ENCODE measurements at regions not wholly inside any gene's neighbourhood (a gene's known extent, or its start where the extent isn't known, plus 50 kb on each side); places are given as distances from the start of the nearest gene placed in this dataset.
"Not testable (repeated sequence)": the region's sequence is repeated elsewhere in the genome, so short reads cannot be mapped to it uniquely, and the experiment has no call there.

DNA sequence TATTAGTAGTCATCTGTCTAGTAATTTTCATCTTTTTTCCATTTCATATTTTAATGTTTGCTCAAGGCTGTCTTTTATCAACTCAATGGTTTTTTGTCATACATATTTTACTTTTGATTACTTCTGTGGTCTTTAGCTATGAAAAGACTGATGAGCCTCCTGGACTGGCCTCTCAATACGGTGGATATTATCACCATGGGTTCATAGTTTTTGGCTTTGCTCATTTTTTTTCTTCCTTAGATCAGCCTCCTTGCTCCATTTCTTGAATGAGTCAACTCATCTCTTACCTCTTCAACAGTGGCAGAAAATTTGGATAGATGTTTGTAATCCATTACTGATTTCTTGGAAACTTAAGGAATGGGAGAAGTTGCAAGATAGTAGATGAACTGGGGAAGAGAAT lies 80.1 kb upstream of the ELOVL5 start:
- H3K4me3 ChIP-seq (ENCODE audit: low read depth, low read length): no peak overlapping the region
- DNase-seq (ENCODE audit: low read depth): no peak
- TF ChIP-seq, protein P1, sequence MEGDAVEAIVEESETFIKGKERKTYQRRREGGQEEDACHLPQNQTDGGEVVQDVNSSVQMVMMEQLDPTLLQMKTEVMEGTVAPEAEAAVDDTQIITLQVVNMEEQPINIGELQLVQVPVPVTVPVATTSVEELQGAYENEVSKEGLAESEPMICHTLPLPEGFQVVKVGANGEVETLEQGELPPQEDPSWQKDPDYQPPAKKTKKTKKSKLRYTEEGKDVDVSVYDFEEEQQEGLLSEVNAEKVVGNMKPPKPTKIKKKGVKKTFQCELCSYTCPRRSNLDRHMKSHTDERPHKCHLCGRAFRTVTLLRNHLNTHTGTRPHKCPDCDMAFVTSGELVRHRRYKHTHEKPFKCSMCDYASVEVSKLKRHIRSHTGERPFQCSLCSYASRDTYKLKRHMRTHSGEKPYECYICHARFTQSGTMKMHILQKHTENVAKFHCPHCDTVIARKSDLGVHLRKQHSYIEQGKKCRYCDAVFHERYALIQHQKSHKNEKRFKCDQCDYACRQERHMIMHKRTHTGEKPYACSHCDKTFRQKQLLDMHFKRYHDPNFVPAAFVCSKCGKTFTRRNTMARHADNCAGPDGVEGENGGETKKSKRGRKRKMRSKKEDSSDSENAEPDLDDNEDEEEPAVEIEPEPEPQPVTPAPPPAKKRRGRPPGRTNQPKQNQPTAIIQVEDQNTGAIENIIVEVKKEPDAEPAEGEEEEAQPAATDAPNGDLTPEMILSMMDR (IDR thresholded peaks at IDR 0.05; ENCODE audit: insufficient read depth, low read depth, low read length): no peak

DNA sequence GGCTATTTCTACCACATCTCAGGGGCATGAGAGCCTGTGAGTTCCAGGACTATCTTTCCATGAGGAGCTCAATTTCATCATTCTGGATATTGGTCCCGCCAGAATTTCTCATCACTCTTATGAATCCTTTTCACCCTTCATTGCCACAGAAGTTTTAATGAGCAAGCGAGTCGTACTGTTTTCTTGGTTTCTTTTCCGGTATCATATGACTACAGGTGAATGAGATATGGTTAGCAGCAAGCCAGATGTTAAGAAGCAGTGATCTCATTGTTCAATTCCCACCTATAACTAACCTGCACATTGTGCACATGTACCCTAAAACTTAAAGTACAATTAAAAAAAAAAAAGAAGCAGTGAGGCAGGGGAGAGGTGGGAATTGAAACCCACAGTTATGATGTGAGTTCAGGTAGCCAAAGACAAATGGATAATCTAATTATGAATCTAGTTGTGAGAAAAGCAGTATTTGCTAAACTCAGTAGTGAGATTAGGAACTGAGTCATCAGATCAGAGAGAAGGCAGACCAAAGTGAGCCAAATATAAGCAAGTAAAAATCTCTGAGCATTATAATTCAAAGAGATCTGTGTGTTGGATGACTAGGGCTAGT lies 78.0 kb upstream of the ELOVL5 start:
- TF ChIP-seq, protein P1 (IDR thresholded peaks at IDR 0.05; ENCODE audit: insufficient read depth, low read depth, low read length): no peak
- H3K4me3 ChIP-seq (ENCODE audit: low read depth, low read length): no peak overlapping the region
- DNase-seq (ENCODE audit: low read depth): no peak

DNA sequence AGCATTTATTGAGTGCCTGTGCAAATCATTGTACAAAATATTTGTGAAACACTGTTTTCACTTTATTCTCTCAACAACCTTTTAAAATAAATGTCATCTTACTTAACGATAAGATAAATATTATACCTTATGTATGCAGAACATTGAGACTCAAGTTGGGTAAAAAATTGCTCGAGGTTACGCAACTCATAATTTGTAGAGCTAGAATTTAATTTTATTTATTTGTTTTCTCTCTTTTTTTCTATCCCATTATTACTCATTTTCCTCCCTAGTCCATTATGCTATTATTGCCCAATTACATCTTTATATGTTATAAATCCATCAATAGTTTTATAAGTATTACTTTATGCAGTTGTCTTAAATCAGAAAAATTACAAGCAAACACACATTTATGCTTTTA lies 77.4 kb upstream of the ELOVL5 start:
- H3K4me3 ChIP-seq (ENCODE audit: low read depth, low read length): no peak overlapping the region
- DNase-seq (ENCODE audit: low read depth): no peak
- TF ChIP-seq, protein P1 (IDR thresholded peaks at IDR 0.05; ENCODE audit: insufficient read depth, low read depth, low read length): no peak

DNA sequence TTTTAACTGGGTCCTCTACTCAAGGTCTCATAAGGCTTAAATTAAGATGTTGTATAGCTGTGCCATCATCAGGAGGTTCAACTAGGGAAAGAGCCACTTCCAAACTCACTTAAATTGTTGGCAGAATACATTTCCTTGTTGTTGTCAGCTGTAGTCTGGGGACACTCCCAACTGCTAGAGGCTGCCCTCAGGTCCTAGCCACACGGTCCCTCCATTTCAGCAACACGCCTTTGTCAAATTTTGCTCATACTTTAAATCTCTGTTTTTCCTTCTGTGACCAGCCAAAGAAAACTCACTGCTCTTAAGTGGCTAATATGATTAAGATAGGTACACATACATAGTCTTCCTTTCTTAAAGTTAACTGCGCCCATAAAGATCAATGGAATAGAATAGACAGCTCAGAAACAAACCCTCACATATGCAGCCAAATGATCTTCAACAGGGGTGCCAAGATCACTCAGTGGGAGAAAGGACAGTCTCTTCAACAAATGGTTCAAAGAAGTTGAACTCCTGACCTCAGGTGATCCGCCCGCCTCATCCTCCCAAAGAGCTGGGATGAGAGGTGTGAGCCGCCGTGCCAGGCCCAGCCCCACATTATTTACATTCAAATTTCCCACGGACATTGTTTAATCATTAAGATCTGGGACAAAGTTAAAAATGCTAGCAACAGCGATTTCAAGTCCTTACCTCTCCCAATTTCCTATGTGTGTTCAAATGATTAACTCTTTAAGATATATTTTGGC lies 76.4 kb upstream of the ELOVL5 start:
- TF ChIP-seq, protein P1 (IDR thresholded peaks at IDR 0.05; ENCODE audit: insufficient read depth, low read depth, low read length): no peak
- no peak overlapping the region for H3K4me3 ChIP-seq (ENCODE audit: low read depth, low read length)
- DNase-seq (ENCODE audit: low read depth): no peak

DNA sequence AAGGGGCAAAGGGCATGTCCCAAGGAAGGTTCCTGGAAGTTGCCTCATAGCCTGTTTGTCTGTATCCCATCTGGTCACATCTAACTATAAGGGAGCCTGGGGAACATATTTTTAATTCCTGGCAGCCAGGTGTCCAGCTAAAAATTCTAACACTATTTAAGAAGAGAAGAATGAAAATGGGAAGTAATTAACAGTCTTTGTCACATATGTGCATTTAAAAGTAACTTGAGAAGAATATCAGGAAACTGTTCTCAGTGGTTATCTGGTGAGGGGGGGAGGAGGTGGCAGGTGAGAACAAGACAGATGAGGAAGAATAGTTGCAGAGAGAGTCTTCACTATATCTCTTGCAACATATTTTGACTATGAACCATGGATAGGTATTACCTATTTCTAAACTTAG lies 75.5 kb upstream of the ELOVL5 start:
- H3K4me3 ChIP-seq (ENCODE audit: low read depth, low read length): no peak overlapping the region
- TF ChIP-seq, protein P1 (IDR thresholded peaks at IDR 0.05; ENCODE audit: insufficient read depth, low read depth, low read length): no peak
- no peak for DNase-seq (ENCODE audit: low read depth)

DNA sequence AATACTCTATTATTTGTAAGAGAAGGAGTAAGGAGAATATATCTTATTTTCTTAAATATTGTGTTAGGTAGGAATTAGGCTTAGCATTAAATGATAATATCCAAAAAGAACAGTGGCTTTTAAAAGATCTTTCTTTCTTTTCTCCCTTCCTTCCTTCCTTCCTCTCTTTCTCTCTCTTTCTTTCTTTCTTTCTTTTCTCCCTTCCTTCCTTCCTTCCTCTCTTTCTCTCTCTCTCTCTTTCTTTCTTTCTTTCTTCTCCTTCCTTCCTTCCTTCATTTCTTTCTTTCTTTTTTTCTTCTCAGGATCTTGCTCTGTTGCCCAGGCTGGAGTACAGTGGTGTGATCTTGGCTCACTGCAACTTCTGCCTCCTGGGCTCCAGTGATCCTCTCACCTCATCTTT lies 74.8 kb upstream of the ELOVL5 start:
- DNase-seq (ENCODE audit: low read depth); H3K4me3 ChIP-seq (ENCODE audit: low read depth, low read length): not testable (repeated sequence)

DNA sequence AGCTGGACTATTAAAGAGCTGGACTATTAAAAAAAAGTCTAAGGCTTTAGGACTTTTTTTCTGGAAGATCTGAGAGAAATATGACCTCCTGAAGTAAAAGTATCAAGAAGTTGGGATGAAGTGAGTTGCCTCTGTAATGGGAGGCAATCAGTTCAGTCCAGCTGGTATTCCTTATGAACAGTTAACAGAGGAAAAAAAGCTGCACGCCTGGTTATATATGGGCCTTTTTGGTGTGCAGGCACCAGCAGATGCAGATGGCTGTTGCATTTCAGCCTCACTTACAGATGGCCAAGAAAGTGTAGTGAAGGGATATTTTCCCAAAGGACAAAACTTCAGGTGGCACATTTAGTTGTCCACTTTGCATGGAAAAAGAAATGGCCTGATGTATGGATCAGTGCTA lies 70.3 kb upstream of the ELOVL5 start:
- DNase-seq (ENCODE audit: low read depth): no peak
- TF ChIP-seq, protein P1 (IDR thresholded peaks at IDR 0.05; ENCODE audit: insufficient read depth, low read depth, low read length): no peak
- no peak overlapping the region for H3K4me3 ChIP-seq (ENCODE audit: low read depth, low read length)
